AG09319 (cell line): ENCODE measurements at regions not wholly inside any gene's neighbourhood (a gene's known extent, or its start where the extent isn't known, plus 50 kb on each side); places are given as distances from the start of the nearest gene placed in this dataset.
"Not testable (repeated sequence)": the region's sequence is repeated elsewhere in the genome, so short reads cannot be mapped to it uniquely, and the experiment has no call there.

ENCODE experiments used
- DNase-seq: peaks from one replicate; pipeline ENCODE4 v3.0.0-alpha.2; 2010; ENCODE audit warnings: low read depth; ENCODE audit errors: extremely low read depth
- TF ChIP-seq, protein P1 (sequence below): IDR thresholded peaks from 2 replicates; pipeline ENCODE4 v1.5.1; 2011; ENCODE audit warnings: low read depth, mild to moderate bottlenecking, inconsistent platforms, low read length, moderate library complexity

- no peak for DNase-seq
- TF ChIP-seq, protein P1, sequence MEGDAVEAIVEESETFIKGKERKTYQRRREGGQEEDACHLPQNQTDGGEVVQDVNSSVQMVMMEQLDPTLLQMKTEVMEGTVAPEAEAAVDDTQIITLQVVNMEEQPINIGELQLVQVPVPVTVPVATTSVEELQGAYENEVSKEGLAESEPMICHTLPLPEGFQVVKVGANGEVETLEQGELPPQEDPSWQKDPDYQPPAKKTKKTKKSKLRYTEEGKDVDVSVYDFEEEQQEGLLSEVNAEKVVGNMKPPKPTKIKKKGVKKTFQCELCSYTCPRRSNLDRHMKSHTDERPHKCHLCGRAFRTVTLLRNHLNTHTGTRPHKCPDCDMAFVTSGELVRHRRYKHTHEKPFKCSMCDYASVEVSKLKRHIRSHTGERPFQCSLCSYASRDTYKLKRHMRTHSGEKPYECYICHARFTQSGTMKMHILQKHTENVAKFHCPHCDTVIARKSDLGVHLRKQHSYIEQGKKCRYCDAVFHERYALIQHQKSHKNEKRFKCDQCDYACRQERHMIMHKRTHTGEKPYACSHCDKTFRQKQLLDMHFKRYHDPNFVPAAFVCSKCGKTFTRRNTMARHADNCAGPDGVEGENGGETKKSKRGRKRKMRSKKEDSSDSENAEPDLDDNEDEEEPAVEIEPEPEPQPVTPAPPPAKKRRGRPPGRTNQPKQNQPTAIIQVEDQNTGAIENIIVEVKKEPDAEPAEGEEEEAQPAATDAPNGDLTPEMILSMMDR = no peak
Measured at GRCh38 chrX:46235778-46236177, 309.4 kb downstream of the ZNF674 start.

GRCh38 chrX:46234775-46235174 lies 310.4 kb downstream of the ZNF674 start:
- TF ChIP-seq, protein P1 = no peak
- no peak for DNase-seq

DNA sequence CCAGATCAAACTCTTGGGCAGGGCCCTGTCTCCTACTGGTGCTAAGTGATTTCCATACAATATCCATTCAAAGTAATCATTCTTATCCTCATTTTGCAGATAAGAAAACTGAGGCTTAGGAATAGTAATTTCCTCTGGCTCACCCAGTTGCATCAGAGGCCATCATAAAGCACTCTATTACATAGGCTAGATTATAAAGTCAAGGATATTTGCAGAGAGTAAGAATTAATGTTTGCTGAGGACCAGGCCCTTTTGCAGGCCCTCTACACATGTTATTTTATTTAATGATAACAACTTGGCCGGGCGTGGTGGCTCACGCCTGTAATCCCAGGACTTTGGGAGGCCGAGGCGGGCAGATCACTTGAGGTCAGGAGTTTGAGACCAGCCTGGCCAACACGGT lies 316.8 kb downstream of the ZNF674 start:
- no peak for DNase-seq
- TF ChIP-seq, protein P1 = no peak

DNA sequence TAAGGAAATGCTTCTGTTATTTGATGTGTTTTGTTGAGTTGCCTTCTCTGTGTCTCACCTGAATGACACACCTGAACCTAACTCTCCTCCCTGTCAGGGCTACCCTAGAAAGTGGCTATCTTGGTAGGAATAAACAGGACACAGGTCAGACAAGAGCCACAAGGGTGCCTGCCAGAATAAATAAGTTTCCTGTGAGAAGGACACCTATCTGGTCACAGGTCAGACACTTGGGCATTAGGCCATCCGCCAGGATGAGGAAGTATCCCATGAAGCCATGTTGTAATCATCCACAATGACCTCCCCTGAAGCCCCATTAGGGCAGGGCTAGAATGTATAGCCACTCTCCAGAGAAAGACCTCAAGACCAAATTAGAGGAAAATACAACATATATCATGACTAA lies 318.8 kb downstream of the ZNF674 start:
- DNase-seq = no peak
- TF ChIP-seq, protein P1 = no peak

GRCh38 chrX:46223499-46223898 lies 321.7 kb downstream of the ZNF674 start:
- DNase-seq = not testable (repeated sequence)

DNA sequence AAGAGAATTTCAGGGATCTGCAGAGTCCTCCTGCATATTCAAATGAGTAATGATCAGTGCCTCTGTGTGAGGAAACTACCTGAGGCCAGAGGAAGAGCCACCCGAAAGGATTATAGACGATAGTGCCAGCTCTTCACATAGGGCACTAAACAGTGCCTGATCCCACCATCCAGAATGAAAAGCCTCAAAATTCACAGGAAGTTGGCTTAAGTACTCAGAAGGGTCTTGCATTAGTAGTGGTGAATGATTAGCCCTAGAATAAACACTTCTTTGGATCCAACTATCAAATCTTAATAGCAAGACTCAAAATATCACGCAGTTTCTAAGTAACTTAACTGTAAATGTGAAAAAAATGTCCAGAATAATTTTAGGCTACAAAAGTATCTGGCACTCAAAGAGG lies 324.4 kb downstream of the ZNF674 start:
- DNase-seq = no peak
- TF ChIP-seq, protein P1 = no peak

DNA sequence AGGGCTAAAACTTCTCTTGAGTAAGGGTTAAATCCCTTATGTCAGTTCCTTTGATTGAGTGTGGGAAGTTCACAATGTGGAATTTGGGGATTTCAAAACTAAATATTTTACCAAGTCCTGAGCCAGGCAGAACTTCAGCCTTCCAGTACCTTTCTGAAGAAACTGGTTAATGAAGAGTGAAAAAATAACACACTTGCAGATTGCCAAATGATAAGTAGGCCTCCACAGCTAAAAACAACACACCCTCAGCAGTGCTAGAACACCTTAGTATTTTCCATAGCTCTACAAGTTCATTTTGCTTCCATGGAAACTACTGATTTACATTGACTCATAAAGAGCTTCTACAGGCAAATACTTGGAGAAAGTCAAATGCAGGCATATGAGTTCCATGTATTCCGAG lies 326.8 kb downstream of the ZNF674 start:
- DNase-seq = no peak
- TF ChIP-seq, protein P1 = no peak

DNA sequence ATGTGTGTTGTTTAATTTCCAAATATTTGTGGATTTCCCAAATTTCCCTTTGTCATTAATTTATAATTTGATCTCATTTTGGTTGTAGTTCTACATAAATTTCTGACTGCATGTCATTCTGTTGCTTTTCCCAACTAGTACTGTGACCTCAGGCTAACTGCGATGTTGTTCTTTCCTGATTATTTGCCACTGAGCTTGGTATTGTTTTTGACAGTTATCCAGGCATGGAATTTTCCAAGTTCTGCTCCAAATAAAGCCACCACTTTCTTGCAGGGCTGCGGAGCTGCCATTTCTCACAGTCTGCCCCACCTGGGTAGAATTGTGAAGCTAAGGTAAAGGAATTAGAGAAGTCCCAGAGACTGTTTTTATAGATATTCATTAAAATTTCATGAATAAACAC lies 328.8 kb downstream of the ZNF674 start:
- TF ChIP-seq, protein P1 = no peak
- DNase-seq = no peak
